HG02798 (cell line): ENCODE measurements at regions not wholly inside any gene's neighbourhood (a gene's known extent, or its start where the extent isn't known, plus 50 kb on each side); places are given as distances from the start of the nearest gene placed in this dataset.
"Not testable (repeated sequence)": the region's sequence is repeated elsewhere in the genome, so short reads cannot be mapped to it uniquely, and the experiment has no call there.

ENCODE experiments used
- ATAC-seq: cut with Tn5 transposase; IDR thresholded peaks from one replicate; pipeline ENCODE4 v1.9.1; 2021; ENCODE audit warnings: mild to moderate bottlenecking; ENCODE audit not compliant: unreplicated experiment, poor library complexity

DNA sequence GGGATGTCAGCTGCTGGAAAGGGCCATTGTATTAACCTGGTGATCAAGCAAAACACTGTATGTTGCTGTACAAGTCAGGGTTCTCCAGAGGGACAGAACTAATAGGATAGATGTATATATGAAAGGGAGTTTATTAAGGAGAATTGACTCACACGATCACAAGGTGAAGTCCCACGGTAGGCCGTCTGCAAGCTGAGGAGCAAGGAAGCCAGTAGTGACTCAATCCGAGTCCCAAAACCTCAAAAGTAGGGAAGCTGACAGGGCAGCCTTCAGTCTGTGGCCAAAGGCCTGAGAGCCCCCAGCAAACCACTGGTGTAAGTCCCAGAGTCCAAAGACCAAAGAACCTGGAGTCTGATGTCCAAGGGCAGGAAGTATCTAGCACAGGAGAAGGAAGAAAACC is 116.0 kb upstream of the DAP start:
- ATAC-seq: not testable (repeated sequence)

DNA sequence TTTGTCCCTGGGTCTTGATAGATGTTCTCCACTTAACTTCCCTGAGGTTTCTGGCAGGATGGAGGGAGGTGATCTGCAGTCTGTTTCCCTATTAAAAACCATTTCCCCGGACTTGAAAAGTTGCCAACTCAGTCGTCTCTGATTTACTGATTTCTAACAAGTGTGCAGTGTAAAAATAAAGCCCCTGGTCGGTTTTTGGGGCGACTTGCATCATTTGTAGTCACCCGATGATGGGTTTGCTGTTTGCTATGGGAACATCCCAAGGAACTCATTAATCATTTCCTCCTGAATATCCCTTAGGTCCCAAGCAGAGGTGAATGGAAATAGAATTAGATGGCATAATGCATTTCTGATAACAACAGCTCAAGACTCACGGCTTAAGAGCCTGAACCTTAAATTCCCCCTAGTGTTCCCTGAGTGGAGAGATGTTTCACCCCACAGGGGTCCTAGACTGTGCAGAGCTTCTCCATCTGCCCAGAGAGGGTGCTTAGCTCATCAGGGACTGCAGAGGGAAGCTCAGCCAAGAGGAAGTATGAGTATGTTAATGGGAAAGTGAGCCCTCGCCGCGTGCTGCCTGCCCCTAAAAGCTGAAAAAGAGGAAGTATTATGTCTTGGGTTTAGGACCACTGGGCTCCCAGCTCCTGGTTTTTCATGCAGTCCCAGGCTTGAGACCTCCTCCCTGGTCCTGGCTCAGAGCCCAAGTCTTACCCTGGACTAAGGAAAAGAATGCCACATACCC is 115.1 kb upstream of the DAP start:
- ATAC-seq: no peak

GRCh38 chr5:10875201-10875768 is 114.3 kb upstream of the DAP start:
- no peak for ATAC-seq

DNA sequence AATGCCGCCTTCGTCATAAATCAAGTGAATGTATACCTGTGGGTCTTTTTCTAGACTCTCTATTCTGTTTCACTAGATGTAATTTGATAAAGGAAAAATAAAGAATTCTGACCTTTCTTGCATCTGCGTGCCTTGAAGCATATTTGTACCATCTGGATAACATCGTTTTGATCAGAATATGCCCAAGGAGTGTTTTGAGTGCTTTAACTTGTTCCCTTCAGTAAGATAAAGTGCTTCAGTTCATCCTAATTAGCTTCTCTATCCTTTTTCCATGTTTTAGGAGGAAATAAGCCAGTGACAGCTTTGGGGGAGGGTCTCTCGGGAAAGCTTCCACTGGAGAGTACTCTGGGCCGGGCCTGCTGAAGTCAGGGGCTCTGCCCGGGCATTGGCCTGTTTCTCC is 113.5 kb upstream of the DAP start:
- no peak for ATAC-seq

GRCh38 chr5:10870791-10871190 is 109.8 kb upstream of the DAP start:
- ATAC-seq: no peak

DNA sequence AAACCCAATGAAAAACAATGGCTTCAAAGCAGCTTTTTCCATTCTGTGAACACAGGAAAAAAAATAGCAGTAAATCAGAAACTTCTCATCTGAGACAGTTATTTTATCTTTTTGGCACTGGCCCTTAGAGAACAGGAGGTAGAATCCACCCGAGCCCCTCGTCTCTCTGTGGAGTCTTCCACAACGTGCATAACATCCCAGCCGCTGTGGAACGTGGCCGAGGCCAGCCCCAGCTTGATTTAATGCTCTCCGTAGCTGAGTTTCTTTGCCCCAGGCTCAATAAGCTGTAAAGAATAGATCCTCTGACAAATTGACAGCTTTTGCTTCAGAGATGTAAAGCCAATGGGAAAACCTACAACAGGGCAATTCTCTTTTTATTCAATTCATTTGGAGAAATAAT is 107.9 kb upstream of the DAP start:
- ATAC-seq: no peak

GRCh38 chr5:10867389-10868303 is 106.6 kb upstream of the DAP start:
- no peak for ATAC-seq

GRCh38 chr5:10866913-10867312 is 105.9 kb upstream of the DAP start:
- ATAC-seq: no peak

DNA sequence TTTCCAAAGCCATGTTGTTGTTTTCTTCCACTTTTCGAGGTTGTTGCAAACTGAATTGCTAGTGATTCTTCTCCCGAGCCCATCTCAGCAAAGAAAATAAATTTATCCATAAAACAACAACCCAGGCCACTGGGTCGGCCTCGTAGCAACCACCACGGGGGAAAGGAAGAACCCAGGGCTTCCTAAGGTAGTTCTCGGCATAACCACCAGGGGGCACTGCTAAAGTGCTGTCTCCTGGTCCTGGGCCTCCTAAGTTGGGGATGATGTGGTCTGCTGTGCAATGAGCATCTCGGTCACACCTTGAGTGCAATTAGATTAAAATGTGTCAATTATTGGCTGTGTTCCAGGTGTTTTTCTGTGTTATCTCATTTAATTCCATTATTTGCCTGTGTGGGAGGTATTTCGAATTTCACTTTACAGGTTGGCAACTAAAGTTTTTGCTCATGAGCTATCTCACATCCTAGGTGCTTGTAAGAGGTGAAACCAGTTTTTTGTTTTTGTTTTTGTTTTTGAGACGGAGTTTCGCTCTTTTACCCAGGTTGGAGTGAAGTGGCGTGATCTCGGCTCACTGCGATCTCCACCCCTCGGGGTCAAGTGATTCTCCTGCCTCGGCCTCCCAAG is 102.8 kb upstream of the DAP start:
- ATAC-seq: peak; percentile 90

DNA sequence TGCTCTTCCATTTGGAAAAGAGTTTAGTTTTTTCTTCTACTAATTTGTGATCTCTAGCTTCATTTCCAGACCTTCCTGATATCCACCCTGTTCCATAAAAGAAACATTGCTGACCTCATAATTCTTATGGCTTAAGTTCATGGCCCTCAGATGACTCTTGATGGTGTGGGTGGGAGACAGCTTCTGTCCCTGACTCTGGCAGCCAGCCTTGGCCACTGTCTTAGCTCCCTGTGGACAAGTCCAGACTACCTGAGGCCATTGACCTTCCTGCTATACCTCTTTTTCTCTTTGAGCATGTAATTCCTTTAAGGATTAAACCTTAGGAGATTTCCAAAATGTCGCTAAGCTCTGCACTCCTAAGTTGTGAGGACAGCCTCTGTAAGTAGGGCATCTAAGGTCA is 101.1 kb upstream of the DAP start:
- no peak for ATAC-seq

DNA sequence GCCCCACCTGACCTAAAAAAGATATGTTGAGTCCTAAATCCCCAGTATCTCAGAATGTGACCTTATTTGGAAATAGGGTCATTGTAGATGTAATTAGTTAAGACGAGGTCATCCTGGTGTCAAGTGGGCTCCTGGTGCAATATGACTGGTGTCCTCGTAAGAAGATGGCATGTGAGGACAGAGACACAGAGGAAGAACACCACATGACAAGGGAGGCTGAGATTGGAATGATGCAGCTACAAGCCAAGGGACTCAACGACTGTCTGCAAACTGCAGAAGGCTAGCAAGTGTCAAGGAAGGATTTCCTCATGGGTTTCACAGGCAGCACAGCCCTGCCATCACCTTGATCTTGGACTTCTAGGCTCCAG is 100.4 kb upstream of the DAP start:
- ATAC-seq: no peak

- no peak for ATAC-seq
Observed at GRCh38 chr5:10860645-10861422, 99.8 kb upstream of the DAP start.

- no peak for ATAC-seq
Observed at GRCh38 chr5:10860196-10860543, 99.1 kb upstream of the DAP start.

DNA sequence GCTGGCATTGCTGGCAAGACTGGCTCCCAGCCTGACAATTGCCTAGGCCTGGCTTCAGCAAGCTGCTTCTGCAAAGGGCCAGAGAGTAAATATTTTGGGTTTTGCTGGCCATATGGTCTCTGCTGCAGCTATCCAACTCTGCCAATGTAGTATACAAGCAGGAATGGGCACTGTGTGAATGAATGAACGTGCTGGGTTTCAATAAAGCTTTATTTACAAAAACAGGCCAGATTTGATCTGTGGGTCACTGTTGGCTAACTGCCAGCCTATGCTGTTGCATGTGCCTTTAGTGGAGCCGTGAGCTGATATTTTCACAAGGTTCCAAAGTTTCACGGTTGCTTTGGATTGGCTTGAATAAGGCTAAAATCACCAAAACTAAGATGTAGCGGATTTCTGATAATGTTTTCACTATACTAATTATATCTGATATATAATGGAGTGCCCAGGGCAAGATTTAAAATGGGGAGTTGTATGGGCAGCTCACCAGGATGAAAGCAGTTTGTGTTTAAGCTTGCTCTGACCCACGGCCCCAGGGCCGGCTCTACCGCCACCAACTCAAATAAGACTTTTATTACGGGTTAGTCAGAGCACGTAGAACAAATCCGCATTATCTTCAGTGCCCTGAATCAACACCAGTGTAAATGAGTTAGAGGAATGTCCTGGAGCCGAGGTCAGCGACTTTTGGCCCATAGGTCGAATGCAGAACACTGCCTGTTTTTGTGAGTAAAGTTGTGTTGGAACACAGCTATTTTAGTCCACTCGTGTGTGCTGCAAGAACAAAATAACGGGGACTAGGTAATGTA is 98.6 kb upstream of the DAP start:
- no peak for ATAC-seq

DNA sequence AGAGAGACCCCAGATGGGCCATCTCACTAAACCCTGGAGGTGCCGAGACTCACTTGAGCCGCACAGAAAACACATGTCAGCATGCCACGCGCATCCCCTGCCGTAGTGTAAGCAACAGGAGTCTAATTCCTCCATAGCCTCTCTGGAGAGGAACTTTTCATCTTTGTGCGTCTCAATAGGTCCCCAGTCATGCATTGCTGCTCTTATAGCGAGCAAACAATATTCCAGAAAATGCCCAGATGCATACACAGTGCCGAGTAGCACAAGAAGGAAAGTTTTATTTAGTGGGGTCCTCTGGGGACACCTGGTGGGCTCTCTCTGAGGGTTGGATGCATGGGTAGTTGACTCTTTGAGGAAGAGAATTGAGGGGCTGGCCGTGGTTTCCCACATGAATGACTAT is 97.9 kb upstream of the DAP start:
- ATAC-seq: no peak

GRCh38 chr5:10858307-10858706 is 97.3 kb upstream of the DAP start:
- ATAC-seq: no peak

- ATAC-seq: no peak
Observed at GRCh38 chr5:10857338-10857733, 96.3 kb upstream of the DAP start.

DNA sequence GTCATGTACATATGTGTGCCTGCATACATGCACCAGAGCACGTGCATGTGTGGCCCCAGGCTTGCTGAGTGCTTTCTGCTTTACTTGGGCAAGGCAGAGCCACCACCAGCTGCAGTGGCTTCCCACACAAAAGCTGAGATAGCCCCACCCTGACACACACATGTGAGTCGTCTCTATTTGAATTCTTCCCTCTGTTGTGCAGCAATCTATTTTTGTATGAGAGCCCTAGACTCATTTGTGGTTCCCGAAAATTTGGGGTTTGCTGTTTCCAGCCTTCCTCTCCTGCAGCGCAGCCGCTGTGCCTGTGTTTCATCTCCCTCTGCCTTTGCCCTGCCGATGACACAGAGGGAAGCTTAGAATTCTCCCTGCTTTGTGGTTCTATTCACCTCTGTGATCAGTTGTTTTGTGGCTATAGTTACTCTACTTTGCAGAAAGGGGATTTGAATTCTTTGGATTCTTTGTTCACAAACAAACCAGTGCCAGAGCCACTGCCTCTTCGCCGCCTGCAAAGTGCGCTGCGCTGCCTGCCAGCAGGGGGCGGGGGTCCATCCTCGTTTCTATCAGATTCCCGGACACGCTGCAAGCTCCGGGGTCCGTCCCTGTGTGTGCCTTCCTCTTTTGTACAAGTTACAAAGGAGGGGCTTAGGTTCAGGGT is 95.8 kb upstream of the DAP start:
- ATAC-seq: peak; percentile 33

DNA sequence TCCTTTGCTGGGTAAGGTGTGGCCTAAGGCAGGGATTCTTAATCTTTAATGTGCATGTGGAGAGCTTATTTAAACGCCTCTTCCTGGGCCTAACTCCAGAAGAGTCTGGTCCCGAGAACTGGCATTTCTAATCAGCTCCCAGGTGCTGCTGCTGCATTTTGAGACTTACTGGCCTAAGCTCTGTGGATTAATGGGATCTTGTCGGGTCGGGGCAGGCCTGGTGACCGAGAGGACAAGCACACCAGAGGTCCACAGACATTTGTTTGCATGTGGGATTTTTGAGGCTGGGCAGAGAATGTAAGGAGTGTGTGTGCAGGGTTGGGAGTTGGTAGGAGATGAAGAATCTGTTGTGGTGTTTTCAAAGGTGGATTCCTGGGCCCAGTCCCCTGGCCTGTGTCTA is 95.0 kb upstream of the DAP start:
- ATAC-seq: no peak
